Thyroid gland (tissue), 4 donors: ENCODE measurements at regions not wholly inside any gene's neighbourhood (a gene's known extent, or its start where the extent isn't known, plus 50 kb on each side); places are given as distances from the start of the nearest gene placed in this dataset.

ENCODE experiments used
- POLR2A ChIP-seq, 2 donors: fragments of 450-650 bp; IDR thresholded peaks; one replicate each; pipeline ENCODE4 v1.6.1; 2017; ENCODE audit warnings: antibody characterized with exemption in 2 of 2, mild to moderate bottlenecking in 2 of 2, moderate library complexity in 1 of 2
- TF ChIP-seq, protein P1 (sequence below), 6 experiments: fragments of 200-600 bp in 3 of 6; fragments of 450-650 bp in 3 of 6; sonication (generic) in 3 of 6; IDR thresholded peaks; one replicate each; pipeline ENCODE4 v1.5.1; 2016 to 2019; ENCODE audit warnings: antibody characterized with exemption in 6 of 6, mild to moderate bottlenecking in 2 of 6, inconsistent platforms in 1 of 6, moderate library complexity in 1 of 6

DNA sequence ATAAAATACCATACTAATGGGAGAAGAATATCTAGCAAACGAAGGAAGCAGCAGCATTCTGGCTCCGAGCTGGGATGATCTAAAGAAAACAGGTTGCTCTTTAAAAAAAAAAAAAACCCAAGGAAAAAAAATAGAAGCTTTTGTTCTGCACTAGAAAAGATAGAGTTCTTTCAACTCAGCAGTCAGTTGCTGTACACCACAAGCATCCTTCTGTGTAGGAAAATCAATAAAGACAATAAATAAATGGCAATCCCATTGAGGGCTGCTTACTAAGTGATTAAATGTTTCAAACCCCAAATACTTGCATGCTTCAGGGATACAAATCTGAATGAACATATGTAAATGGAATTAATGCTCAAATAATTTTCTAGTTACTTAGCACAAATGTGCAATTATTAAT, 207.1 kb downstream of the TEX36 start:
- TF ChIP-seq, protein P1, sequence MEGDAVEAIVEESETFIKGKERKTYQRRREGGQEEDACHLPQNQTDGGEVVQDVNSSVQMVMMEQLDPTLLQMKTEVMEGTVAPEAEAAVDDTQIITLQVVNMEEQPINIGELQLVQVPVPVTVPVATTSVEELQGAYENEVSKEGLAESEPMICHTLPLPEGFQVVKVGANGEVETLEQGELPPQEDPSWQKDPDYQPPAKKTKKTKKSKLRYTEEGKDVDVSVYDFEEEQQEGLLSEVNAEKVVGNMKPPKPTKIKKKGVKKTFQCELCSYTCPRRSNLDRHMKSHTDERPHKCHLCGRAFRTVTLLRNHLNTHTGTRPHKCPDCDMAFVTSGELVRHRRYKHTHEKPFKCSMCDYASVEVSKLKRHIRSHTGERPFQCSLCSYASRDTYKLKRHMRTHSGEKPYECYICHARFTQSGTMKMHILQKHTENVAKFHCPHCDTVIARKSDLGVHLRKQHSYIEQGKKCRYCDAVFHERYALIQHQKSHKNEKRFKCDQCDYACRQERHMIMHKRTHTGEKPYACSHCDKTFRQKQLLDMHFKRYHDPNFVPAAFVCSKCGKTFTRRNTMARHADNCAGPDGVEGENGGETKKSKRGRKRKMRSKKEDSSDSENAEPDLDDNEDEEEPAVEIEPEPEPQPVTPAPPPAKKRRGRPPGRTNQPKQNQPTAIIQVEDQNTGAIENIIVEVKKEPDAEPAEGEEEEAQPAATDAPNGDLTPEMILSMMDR (IDR thresholded peaks at IDR 0.05), result no peak
- TF ChIP-seq POLR2A (IDR thresholded peaks at IDR 0.05), result no peak
